Activated CD8-positive, alpha-beta memory T cell treated with anti-CD3 and anti-CD28 coated beads, Interleukin-2, amount 50 U/mL, for 24 hours (primary cell): ENCODE measurements at regions not wholly inside any gene's neighbourhood (a gene's known extent, or its start where the extent isn't known, plus 50 kb on each side); places are given as distances from the start of the nearest gene placed in this dataset.
"Not testable (repeated sequence)": the region's sequence is repeated elsewhere in the genome, so short reads cannot be mapped to it uniquely, and the experiment has no call there.

ENCODE experiments used
- DNase-seq: peaks from one replicate; pipeline ENCODE4 v3.0.0-alpha.2; 2020; ENCODE audit errors: extremely low read depth

- DNase-seq: no peak
Measured at GRCh38 chr13:21879263-21879914, 208.5 kb downstream of the FGF9 start.

DNA sequence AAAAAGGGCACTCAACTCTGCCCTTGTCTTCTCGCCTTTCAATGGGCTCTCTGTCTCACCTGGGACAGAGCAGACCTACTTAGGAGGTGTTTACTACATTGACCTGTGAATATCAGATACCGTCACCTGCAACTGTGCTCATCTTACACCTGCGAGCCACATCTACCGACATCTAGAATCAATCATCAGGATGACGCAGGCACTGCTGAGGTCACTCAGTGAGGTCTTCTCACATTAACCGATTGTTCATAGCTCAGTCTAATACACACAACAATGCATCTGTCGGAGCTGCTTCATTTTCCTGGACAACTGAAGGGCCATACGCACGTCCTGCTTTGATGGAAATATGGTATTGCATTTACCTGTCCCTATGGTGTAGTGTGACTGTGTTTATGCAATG lies 211.9 kb downstream of the FGF9 start:
- no peak for DNase-seq

DNA sequence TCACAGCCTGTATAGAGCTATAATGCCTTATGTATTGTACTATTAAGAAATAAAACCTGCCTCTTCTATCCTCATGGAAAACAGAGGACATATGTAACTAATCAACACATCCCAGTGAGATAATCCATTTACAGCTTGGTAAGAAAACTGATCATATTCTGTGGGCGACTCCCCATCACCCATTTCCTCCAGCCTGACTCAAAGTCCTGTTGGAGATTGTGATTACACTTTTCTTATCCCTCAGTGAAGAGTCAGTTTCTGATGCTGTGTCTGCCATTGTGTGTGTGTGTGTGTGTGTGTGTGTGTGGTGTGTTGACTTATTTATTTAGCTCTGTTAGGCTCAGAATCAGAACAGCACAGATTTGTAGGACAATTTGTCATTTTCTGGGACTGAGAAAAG lies 212.8 kb downstream of the FGF9 start:
- DNase-seq: no peak

DNA sequence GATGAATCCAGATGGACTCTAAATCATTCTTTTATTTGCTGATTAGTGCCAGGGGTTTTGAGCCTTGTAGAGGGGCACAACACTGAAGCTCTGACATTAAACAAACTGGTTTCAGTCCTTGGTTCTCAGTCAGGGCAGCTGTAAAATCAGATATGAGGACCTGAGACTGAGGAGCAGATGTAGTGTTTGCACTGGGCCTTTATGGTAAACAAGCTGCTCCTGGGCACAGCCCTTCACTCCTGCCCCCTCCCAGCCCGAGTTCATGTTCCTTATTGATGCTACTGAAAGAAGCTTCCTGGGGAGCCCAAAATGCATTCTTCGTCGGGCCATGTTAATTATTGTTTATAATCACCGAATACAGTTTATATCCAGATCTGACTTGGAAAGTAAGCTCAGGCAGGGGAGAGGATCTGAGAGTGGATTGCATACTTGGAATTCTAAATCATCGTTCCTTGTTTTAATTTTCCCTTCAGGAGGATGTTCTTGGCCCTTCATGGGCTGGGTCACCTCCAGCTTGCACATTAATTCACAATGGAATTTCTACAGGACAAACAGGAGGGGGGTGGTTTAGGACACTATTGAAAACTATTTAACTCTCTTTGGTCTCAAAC lies 213.5 kb downstream of the FGF9 start:
- DNase-seq: no peak

GRCh38 chr13:21884965-21885567 lies 214.2 kb downstream of the FGF9 start:
- no peak for DNase-seq

- DNase-seq: no peak
Measured at GRCh38 chr13:21885714-21886224, 214.9 kb downstream of the FGF9 start.

GRCh38 chr13:21889651-21890050 lies 218.8 kb downstream of the FGF9 start:
- DNase-seq: no peak

GRCh38 chr13:21890220-21890619 lies 219.3 kb downstream of the FGF9 start:
- DNase-seq: not testable (repeated sequence)

GRCh38 chr13:21894091-21894490 lies 223.2 kb downstream of the FGF9 start:
- DNase-seq: no peak

DNA sequence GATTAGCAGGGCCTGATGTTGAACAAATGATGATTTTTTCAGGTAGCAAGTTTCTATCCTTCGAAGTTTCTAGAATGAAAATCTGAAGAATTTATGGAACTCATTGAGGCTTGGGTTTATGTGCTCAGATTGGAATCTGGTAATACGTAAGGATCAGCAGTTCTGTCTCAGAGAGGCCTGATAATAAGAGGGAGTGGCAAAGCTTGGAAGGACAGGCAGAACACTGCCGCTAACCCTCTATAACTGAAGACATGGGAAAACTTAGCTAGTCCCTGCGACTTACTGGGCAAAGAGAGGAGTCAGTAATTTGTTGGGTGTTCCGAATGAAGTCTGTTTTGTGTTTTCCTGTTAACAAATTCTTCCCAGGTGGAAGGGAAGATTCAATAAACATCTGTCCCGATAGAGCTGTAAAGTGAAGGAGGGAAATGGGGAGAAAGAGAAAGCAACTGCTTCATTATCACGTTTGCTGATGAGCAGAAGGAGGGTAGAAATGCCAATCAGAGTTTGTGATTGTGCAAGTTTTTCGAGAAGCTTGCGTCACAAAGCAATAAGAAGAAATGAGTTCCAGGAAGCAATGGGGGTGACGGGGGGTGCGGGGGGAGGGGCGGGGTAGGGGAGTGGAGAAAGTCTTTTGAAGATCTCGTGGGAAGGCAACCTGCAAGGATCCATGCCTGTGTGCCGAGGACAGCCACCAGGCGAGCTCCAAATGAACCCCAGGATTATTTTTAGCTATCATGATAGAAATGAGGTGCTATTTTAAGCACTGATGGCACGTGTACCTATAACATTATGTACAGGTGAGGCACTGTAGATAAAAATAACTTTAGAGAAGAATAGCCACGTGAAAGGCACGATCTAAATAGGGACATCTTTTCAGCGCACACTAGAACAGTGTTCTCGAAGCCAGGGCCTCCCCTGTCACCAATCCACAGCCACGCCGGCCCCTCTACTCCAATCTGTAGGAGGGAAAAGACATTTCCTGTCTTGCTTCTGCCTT lies 224.1 kb downstream of the FGF9 start:
- no peak for DNase-seq

- DNase-seq: no peak
Measured at GRCh38 chr13:21895779-21896178, 224.9 kb downstream of the FGF9 start.

DNA sequence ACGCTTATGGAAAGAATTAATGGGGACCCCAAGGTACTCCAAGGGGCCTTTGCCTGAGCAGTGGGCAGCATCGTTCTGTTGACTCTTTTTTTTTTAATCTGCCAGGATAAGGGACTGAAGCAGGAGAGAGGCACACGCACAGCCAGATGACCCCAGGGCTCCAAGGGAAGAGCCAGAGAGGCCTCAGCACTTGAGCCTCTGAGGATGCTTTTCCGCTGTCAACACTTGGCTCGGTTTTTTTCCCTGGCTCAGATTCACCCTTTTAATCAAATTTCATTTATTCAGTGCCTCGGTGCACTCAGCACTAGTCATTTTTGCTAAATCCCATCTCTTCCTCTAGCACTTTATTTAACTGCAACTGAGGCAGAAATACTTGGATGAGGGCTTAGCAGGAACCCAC lies 226.3 kb downstream of the FGF9 start:
- DNase-seq: no peak

GRCh38 chr13:21898459-21898858 lies 227.6 kb downstream of the FGF9 start:
- no peak for DNase-seq

DNA sequence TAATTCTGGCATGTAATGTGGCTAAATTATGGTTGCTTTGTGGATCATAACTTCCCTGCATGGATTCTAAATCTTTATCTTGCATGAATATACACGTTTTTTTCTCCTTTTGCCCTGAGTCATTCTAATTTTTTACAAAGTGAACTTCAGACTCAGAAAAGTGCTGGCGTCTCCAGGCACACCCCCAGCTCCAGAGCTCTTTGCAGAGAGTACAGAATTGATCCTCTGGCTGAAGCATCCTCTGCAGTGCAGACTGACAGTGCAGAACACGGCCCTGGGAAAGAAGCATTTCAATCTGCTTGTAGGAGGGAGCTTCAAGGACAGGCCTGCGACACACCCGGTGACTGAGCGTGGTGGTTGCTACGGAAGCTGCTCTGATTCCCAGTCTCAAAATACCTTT lies 228.1 kb downstream of the FGF9 start:
- no peak for DNase-seq

GRCh38 chr13:21901336-21901735 lies 230.5 kb downstream of the FGF9 start:
- no peak for DNase-seq

GRCh38 chr13:21901811-21902708 lies 231.2 kb downstream of the FGF9 start:
- no peak for DNase-seq

GRCh38 chr13:21902709-21903098 lies 231.8 kb downstream of the FGF9 start:
- DNase-seq: no peak

- no peak for DNase-seq
Measured at GRCh38 chr13:21905486-21905885, 234.6 kb downstream of the FGF9 start.

DNA sequence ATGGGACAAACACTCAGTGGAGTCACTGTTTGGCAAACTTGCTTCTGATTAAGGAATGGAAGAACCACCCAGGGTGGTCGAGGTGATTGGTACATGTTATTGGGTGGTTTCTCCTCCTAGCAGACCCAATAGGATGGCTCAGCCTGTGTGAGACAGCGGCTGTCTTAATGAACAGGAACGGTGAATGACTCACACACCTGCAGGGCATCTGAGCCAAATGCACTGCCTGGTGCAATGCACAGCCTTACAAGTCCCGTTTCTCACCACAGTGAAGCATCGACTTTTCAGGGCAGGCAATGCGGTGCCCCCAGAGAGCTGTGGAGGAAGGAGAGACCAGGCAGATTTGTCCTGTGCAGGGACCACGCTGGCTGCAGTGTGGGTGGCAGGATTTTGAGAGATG lies 238.5 kb downstream of the FGF9 start:
- DNase-seq: no peak

DNA sequence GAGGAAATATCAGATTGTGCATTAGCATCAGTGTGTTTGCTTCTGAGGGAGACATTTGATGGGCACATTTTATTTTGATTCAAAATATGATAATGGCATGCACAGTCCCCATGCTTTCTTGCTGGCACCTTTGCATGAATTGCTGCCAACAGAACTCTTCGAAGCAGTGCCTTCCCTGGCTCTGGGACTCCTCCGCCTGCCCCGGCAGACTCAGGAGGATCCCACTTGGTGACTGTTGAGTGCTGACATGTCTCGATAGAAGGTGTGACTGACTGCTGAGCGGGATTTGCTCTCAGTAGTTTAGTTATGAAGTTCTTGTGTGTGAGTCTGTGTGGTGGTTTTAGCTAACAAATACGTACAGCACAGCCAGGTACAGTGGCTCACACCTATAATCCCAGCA lies 239.7 kb downstream of the FGF9 start:
- DNase-seq: no peak
